SH-SY5Y (cell line): ENCODE measurements at regions not wholly inside any gene's neighbourhood (a gene's known extent, or its start where the extent isn't known, plus 50 kb on each side); places are given as distances from the start of the nearest gene placed in this dataset.

ENCODE experiments used
- GATA2 ChIP-seq: IDR thresholded peaks from 2 replicates; pipeline ENCODE4 v1.6.1; 2011; ENCODE audit warnings: mild to moderate bottlenecking, low read depth, low read length
- GATA3 ChIP-seq: IDR thresholded peaks from 2 replicates; pipeline ENCODE4 v1.6.1; 2011; ENCODE audit warnings: low read depth, mild to moderate bottlenecking, low read length, moderate library complexity

- no peak for TF ChIP-seq GATA2
- no peak for TF ChIP-seq GATA3
These were observed 125.0 kb upstream of the FOXK1 start for GRCh38 chr7:4556868-4557793.
